K562 (cell line): ENCODE measurements at regions not wholly inside any gene's neighbourhood (a gene's known extent, or its start where the extent isn't known, plus 50 kb on each side); places are given as distances from the start of the nearest gene placed in this dataset.

Source experiments
- ATAC-seq: fragments of 200-7000 bp; cut with Tn5 transposase; 3 replicates; pipeline ENCODE4 v1.9.1; 2020; ENCODE audit warnings: moderate library complexity
- BruUV-seq: library from RNA; stranded (reverse); fragments of 400-500 nt; replicated peaks from 2 replicates; lab custom pipeline; 2021; lab: Mats Ljungman, UMichigan
- CTCF ChIA-PET: fragments of 300-600 bp; formaldehyde crosslinking; extraction: SDS; loops from one replicate; lab custom pipeline; 2021; ENCODE audit warnings: low intra/inter-chr PET ratio; lab: Yijun Ruan, JAX
- POLR2A ChIA-PET: fragments of 300-600, 350-650 bp; sonication (Branson Sonifier 250); formaldehyde crosslinking; extraction: SDS; loops from one replicate; lab custom pipeline; 2021; ENCODE audit warnings: antibody characterized with exemption, inconsistent platforms; lab: Yijun Ruan, JAX
- DNase-seq, 4 experiments: peaks; one replicate each; pipeline versions ENCODE4 v3.0.0 to v3.0.0-alpha.2; 2011 to 2018; ENCODE audit warnings: low spot score in 3 of 4, mixed read lengths in 3 of 4; ENCODE audit errors: extremely low read depth in 1 of 4
- FAIRE-seq: peaks from 2 replicates; lab custom pipeline; 2011; peaks lifted over from hg19 to GRCh38; lab: Jason Lieb, UNC
- H2AFZ ChIP-seq: 2 replicates; pipeline ENCODE4 v1.6.0; 2011; ENCODE audit warnings: low read depth, low read length, control low read depth, inconsistent platforms
- H3K27ac ChIP-seq: fragments of 200-600 bp; 3 replicates; pipeline ENCODE4 v1.8.0; 2011; ENCODE audit warnings: low read depth, mild to moderate bottlenecking, control low read depth, inconsistent platforms, low read length, moderate library complexity, mixed read lengths; ENCODE audit errors: extremely low read depth
- H3K27me3 ChIP-seq, 2 experiments: fragments of 300-600 bp in 1 of 2; 2 replicates in 1 of 2; 3 replicates in 1 of 2; pipeline versions ENCODE4 v1.6.0 to v1.8.0; 2011; ENCODE audit warnings: inconsistent platforms in 2 of 2, low read length in 2 of 2, mild to moderate bottlenecking in 1 of 2, mixed read lengths in 1 of 2, moderate library complexity in 1 of 2; ENCODE audit not compliant: control insufficient read depth in 2 of 2, insufficient read depth in 2 of 2
- H3K36me3 ChIP-seq: fragments of 300-600 bp; 3 replicates; pipeline ENCODE4 v1.8.0; 2011; ENCODE audit warnings: mild to moderate bottlenecking, low read length, inconsistent platforms; ENCODE audit not compliant: control insufficient read depth, insufficient read depth
- H3K4me1 ChIP-seq, 2 experiments: fragments of 200-600 bp in 1 of 2; replicated peaks in 1 of 2; 2 replicates in 1 of 2; 3 replicates in 1 of 2; pipeline versions ENCODE4 v1.5.1 to v1.8.0; 2011; ENCODE audit warnings: inconsistent platforms in 2 of 2, low read length in 2 of 2, mild to moderate bottlenecking in 1 of 2, mixed read lengths in 1 of 2, moderate library complexity in 1 of 2; ENCODE audit not compliant: control insufficient read depth in 2 of 2, insufficient read depth in 2 of 2
- H3K4me2 ChIP-seq: 2 replicates; pipeline ENCODE4 v1.6.1; 2011; ENCODE audit warnings: low read length, control low read depth, inconsistent platforms, mixed read lengths; ENCODE audit not compliant: insufficient read depth
- H3K4me3 ChIP-seq: fragments of 200-600 bp; sonication (generic), shearing (Covaris generic); 2 replicates; pipeline ENCODE4 v1.5.1; 2016; ENCODE audit warnings: control low read depth, inconsistent platforms
- H3K79me2 ChIP-seq: fragments of 200-600 bp; 3 replicates; pipeline ENCODE4 v1.8.0; 2011; ENCODE audit warnings: low read length, inconsistent platforms; ENCODE audit not compliant: control insufficient read depth, insufficient read depth
- H3K9ac ChIP-seq, 2 experiments: 2 replicates each; pipeline versions ENCODE4 v1.6.0 to v1.6.1; 2011; ENCODE audit warnings: low read depth in 2 of 2, low read length in 2 of 2, control low read depth in 1 of 2, inconsistent platforms in 1 of 2, mild to moderate bottlenecking in 1 of 2, mixed read lengths in 1 of 2; ENCODE audit not compliant: insufficient read depth in 1 of 2
- H3K9me1 ChIP-seq: one replicate; pipeline ENCODE4 v1.6.0; 2011; ENCODE audit warnings: inconsistent platforms, mild to moderate bottlenecking, low read length, moderate library complexity; ENCODE audit not compliant: control insufficient read depth, insufficient read depth
- H3K9me3 ChIP-seq: replicated peaks from 2 replicates; pipeline ENCODE4 v1.5.1; 2011; ENCODE audit warnings: low read depth, low read length, inconsistent platforms; ENCODE audit not compliant: control insufficient read depth, insufficient read depth
- H4K20me1 ChIP-seq: replicated peaks from 2 replicates; pipeline ENCODE4 v1.6.1; 2011; ENCODE audit warnings: low read length, inconsistent platforms, mixed read lengths; ENCODE audit not compliant: control insufficient read depth, insufficient read depth
- C11orf30 ChIP-seq: fragments of 450-650 bp; IDR thresholded peaks from 2 replicates; pipeline ENCODE4 v1.6.1; 2016; ENCODE audit warnings: low read depth, mild to moderate bottlenecking
- CREB1 ChIP-seq, 2 experiments: sonication (generic) in 1 of 2; formaldehyde crosslinking in 1 of 2; IDR thresholded peaks; 2 replicates each; pipeline versions ENCODE4 v1.6.1 to v1.8.0; 2012 to 2022; ENCODE audit warnings: inconsistent platforms in 1 of 2, mild to moderate bottlenecking in 1 of 2, missing genetic modification reagents in 1 of 2, moderate library complexity in 1 of 2
- ERF ChIP-seq: fragments of 450-650 bp; formaldehyde crosslinking; IDR thresholded peaks from 2 replicates; pipeline ENCODE4 v1.4.0; 2020; ENCODE audit warnings: mild to moderate bottlenecking, mixed read lengths
- FOXA3 ChIP-seq, 2 experiments: fragments of 450-650 bp in 1 of 2; sonication (generic) in 1 of 2; formaldehyde crosslinking; IDR thresholded peaks in 1 of 2; conservative IDR thresholded peaks in 1 of 2; 2 replicates each; pipeline versions ENCODE4 v1.4.0 to v1.8.0; 2020 to 2022; ENCODE audit warnings: mild to moderate bottlenecking in 2 of 2, missing genetic modification reagents in 1 of 2
- FOXK1 ChIP-seq: sonication (generic); formaldehyde crosslinking; IDR thresholded peaks from 2 replicates; pipeline ENCODE4 v1.8.0; 2022; ENCODE audit warnings: missing genetic modification reagents, mild to moderate bottlenecking, borderline replicate concordance
- LEF1 ChIP-seq: fragments of 450-650 bp; IDR thresholded peaks from 2 replicates; pipeline ENCODE4 v1.6.1; 2016; ENCODE audit warnings: mild to moderate bottlenecking
- MEIS2 ChIP-seq: fragments of 450-650 bp; IDR thresholded peaks from 2 replicates; pipeline ENCODE4 v1.6.1; 2014; ENCODE audit warnings: mild to moderate bottlenecking; ENCODE audit not compliant: partially characterized antibody
- POLR2A ChIP-seq: fragments of 450-650 bp; conservative IDR thresholded peaks from 2 replicates; pipeline ENCODE4 v1.6.1; 2016
- POLR2AphosphoS5 ChIP-seq: IDR thresholded peaks from 2 replicates; pipeline ENCODE4 v1.6.1; 2011; ENCODE audit warnings: mild to moderate bottlenecking, low read depth, low read length, moderate library complexity; ENCODE audit not compliant: control insufficient read depth, insufficient read depth
- POLR2H ChIP-seq: IDR thresholded peaks from 2 replicates; pipeline ENCODE4 v1.6.1; 2016; ENCODE audit warnings: missing genetic modification characterization, low read depth, mild to moderate bottlenecking, control low read depth, missing compliant biosample characterization, moderate library complexity
- STAT5A ChIP-seq: IDR thresholded peaks from 2 replicates; pipeline ENCODE4 v1.6.1; 2012; ENCODE audit warnings: low read length, inconsistent platforms, borderline replicate concordance
- TEAD1 ChIP-seq, 2 experiments: fragments of 450-650 bp in 1 of 2; sonication (generic) in 1 of 2; formaldehyde crosslinking; IDR thresholded peaks; 2 replicates each; pipeline versions ENCODE4 v1.4.0 to v1.8.0; 2020 to 2022; ENCODE audit warnings: mild to moderate bottlenecking in 2 of 2, missing genetic modification reagents in 1 of 2
- THRB ChIP-seq: fragments of 450-650 bp; formaldehyde crosslinking; conservative IDR thresholded peaks from 2 replicates; pipeline ENCODE4 v1.4.0; 2022; ENCODE audit warnings: mild to moderate bottlenecking, missing genetic modification characterization
- ZKSCAN1 ChIP-seq: fragments of 150-350 bp; IDR thresholded peaks from 2 replicates; pipeline ENCODE4 v1.6.1; 2016; ENCODE audit warnings: low read depth, low read length
- ZNF133 ChIP-seq: fragments of 250-450 bp; sonication (Bioruptor Pico); IDR thresholded peaks from 2 replicates; pipeline ENCODE4 v1.4.0; 2020; ENCODE audit warnings: mild to moderate bottlenecking
- ZNF224 ChIP-seq: sonication (generic); formaldehyde crosslinking; IDR thresholded peaks from 2 replicates; pipeline ENCODE4 v1.8.0; 2022; ENCODE audit warnings: mild to moderate bottlenecking, missing genetic modification reagents
- ZNF707 ChIP-seq: fragments of 250-450 bp; sonication (Bioruptor Pico); conservative IDR thresholded peaks from 2 replicates; pipeline ENCODE4 v1.8.0; 2022; ENCODE audit warnings: inconsistent platforms, mild to moderate bottlenecking, moderate library complexity
- WGBS: fragments of 100-300 bp; shearing (Covaris generic); methylation state at CpG from one replicate; pipeline ENCODE4 v1.1.6; 2016; ENCODE audit warnings: low coverage, mixed read lengths; ENCODE audit not compliant: insufficient coverage; ENCODE audit errors: missing lambda C conversion rate; 5-methylcytosine and 5-hydroxymethylcytosine counted together
- in situ Hi-C: fragments of 300-500 bp; cut with MboI; formaldehyde crosslinking; loops from 4 replicates; pipeline ENCODE4 v1.15.0; 2018; ENCODE audit warnings: inconsistent platforms, mixed read lengths
- intact Hi-C: fragments of 100-400 bp; cut with micrococcal nuclease; formaldehyde crosslinking; loops from 2 replicates; pipeline ENCODE4 v1.14.2; 2022
- TF ChIP-seq, protein P1 (sequence below): fragments of 250-450 bp; sonication (Bioruptor Pico); IDR thresholded peaks from 2 replicates; pipeline ENCODE4 v1.4.0; 2020; ENCODE audit warnings: mild to moderate bottlenecking
- TF ChIP-seq, protein P2 (sequence below): fragments of 250-450 bp; sonication (Bioruptor Pico); IDR thresholded peaks from 2 replicates; pipeline ENCODE4 v1.8.0; 2021; ENCODE audit warnings: moderate library complexity, mild to moderate bottlenecking, inconsistent platforms

- TF ChIP-seq, protein P1, sequence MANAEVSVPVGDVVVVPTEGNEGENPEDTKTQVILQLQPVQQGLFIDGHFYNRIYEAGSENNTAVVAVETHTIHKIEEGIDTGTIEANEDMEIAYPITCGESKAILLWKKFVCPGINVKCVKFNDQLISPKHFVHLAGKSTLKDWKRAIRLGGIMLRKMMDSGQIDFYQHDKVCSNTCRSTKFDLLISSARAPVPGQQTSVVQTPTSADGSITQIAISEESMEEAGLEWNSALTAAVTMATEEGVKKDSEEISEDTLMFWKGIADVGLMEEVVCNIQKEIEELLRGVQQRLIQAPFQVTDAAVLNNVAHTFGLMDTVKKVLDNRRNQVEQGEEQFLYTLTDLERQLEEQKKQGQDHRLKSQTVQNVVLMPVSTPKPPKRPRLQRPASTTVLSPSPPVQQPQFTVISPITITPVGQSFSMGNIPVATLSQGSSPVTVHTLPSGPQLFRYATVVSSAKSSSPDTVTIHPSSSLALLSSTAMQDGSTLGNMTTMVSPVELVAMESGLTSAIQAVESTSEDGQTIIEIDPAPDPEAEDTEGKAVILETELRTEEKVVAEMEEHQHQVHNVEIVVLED (CRISPR knock-in tag): no peak
- TF ChIP-seq THRB (CRISPR knock-in tag) (no peak), ZKSCAN1 (no peak), FOXK1 (CRISPR knock-in tag) (no peak), ERF (CRISPR knock-in tag) (no peak), CREB1 (IDR thresholded peaks at IDR 0.05) (no peak), CREB1 (CRISPR knock-in tag; IDR thresholded peaks at IDR 0.05) (no peak), MEIS2 (no peak), TEAD1 (CRISPR knock-in tag; IDR thresholded peaks at IDR 0.05) (no peak)
Measured at GRCh38 chr16:19938536-19938935, 53.9 kb upstream of the GPRC5B start (continued).

GRCh38 chr16:19936441-19936840 is 51.8 kb upstream of the GPRC5B start:
- FAIRE-seq: no peak
- no peak for TF ChIP-seq C11orf30
- no peak for TF ChIP-seq ZNF224 (CRISPR knock-in tag)
- no peak for TF ChIP-seq STAT5A
- no peak for TF ChIP-seq POLR2A
- TF ChIP-seq, protein P2, sequence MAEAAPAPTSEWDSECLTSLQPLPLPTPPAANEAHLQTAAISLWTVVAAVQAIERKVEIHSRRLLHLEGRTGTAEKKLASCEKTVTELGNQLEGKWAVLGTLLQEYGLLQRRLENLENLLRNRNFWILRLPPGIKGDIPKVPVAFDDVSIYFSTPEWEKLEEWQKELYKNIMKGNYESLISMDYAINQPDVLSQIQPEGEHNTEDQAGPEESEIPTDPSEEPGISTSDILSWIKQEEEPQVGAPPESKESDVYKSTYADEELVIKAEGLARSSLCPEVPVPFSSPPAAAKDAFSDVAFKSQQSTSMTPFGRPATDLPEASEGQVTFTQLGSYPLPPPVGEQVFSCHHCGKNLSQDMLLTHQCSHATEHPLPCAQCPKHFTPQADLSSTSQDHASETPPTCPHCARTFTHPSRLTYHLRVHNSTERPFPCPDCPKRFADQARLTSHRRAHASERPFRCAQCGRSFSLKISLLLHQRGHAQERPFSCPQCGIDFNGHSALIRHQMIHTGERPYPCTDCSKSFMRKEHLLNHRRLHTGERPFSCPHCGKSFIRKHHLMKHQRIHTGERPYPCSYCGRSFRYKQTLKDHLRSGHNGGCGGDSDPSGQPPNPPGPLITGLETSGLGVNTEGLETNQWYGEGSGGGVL: no peak
- TF ChIP-seq ZNF707: no peak
- no peak for TF ChIP-seq LEF1
- TF ChIP-seq POLR2AphosphoS5: no peak
- no peak for TF ChIP-seq FOXA3 (CRISPR knock-in tag; conservative IDR thresholded peaks at IDR 0.05 in 1 of 2, IDR thresholded peaks at IDR 0.05 in 1 of 2)
- TF ChIP-seq ZNF133 (CRISPR knock-in tag): no peak
- TF ChIP-seq POLR2H (tag): no peak

More at GRCh38 chr16:19936441-19936840, 51.8 kb upstream of the GPRC5B start:
- peaks cover 0 to 3% of the 10 kb centered on the region in 2 experiments; a peak in 1 of 5 replicates for H3K27me3 ChIP-seq
- WGBS: 0% methylated on average over 3 of the region's 3 CpGs
- intact Hi-C loops: no loop called here
- no peaks in the 10 kb centered on the region for H3K36me3 ChIP-seq
- H3K4me2 ChIP-seq: no peak overlapping the region
- H3K4me1 ChIP-seq: no peaks in the 10 kb centered on the region
- no peak overlapping the region for H3K27ac ChIP-seq
- ATAC-seq (no peak), DNase-seq (no peak)
- H3K4me3 ChIP-seq: no peak overlapping the region
- H3K79me2 ChIP-seq: no peaks in the 10 kb centered on the region
- H2AFZ ChIP-seq: no peak overlapping the region
- in situ Hi-C loops: no loop called here
- ChIA-PET POLR2A (no interaction called here), CTCF (interaction anchor here (0.7 kb wide), 1 partner anchor 92 kb away, joined by 3 read pairs; no protein-coding TSS in a partner anchor)
- no peak overlapping the region for H3K9ac ChIP-seq
- H4K20me1 ChIP-seq: no peaks in the 10 kb centered on the region; the same call in 1 of the 2 replicates
- H3K9me3 ChIP-seq: no peaks in the 10 kb centered on the region
- H3K9me1 ChIP-seq: no peaks in the 10 kb centered on the region
- no TSS peak for BruUV-seq
